ENCODE measurements at regions not wholly inside any gene's neighbourhood (a gene's known extent, or its start where the extent isn't known, plus 50 kb on each side); places are given as distances from the start of the nearest gene placed in this dataset.
"Not testable (repeated sequence)": the region's sequence is repeated elsewhere in the genome, so short reads cannot be mapped to it uniquely, and the experiment has no call there.

DNA sequence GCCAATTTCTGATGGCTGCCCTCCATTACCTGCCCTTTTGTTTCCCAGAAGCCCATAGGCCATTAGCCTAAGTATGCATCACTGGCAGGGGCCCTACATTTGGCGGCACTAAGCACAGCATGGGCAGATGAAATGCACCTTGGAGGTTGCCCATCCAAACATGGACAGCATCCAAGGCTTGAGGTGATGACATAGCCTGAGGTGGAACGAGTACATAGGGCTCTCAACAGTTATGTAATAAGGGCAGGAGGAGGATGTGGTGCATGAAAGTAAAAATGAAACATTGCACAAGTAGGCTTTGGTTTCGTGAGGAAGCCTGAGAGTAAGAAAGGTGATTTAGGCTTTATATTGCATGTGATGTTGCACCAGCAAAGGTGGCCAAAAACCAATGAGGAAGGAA, 148.1 kb downstream of the FAM76B start:
- peak; percentile 25 for DNase-seq

DNA sequence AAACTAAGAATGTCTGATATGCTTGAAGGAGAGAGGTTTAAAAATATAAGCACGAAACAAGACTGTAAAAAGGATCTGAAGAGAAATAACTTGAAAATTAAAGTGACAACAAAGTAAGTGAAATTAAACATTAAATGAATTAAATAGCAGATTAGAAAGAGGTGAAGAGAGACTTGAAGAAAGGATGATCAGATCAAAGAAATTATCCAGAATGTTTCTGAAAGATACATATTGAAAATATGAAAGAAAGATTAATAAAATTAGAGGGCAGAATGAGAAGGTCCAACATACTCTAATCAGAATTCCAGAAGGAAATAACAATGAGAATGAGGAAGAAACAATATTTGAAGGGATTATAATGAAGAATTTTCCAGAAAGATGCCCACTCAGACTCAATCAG, 151.1 kb downstream of the FAM76B start:
- DNase-seq: no peak

DNA sequence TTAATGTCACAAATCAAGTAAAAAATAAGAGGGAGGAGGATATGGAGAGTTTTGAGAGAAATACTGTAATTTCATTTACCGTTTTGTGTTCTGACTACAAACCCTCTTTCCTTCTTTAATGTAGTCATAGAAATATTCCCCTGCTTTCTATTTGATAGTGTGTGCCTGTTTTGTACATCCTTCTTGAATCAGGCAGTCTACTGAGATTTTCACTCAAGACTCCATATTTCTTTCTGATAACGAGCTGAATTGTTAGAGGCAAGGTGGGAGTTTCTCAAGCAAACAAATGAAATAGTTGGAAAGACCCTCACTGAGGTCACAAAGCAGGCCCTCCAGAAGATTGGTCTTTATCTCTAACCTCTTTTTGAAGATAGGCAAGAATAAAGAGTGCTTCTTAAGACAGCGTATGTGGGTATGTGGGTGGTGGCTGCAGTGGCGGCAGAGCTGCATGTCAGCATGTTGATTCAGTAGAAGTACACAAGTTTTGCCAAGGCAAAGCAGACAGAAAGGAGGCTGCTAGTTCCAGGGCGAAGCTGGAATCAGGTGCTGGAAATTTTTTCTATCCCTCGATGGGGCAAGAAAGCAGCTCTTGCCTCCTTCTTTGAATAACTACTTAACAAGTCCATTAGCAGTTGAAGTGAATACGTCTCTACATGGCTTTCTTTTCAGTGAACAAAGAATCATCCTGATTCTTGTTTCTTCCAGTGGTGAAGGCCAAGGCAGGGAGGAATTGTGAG, 164.2 kb downstream of the FAM76B start:
- no peak for DNase-seq

DNA sequence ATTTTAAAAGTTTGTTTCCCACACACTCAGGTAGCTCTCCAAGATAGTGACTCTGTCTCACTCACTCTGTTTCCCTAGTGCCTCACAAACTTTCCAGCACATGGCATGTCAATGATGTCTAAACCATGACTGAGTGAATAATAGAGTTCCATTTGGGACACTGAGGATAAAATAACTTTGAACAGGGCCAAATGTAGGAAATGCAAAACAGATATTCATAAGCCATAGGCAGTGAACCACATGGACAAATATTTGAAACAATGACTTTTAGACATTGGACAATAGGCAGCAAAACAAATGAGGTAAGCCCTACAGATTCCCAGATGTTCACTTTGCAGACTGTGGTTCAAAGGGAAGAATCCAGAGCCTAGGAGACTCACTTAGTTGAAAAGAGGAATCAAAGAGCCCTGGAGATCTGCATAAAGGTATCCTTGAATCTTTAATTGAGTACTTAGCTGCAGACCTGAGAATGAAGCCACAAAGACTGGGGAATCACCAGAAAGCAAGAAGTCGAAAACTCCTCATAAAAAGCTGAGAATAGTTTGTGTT, 173.3 kb downstream of the FAM76B start:
- no peak for DNase-seq

DNA sequence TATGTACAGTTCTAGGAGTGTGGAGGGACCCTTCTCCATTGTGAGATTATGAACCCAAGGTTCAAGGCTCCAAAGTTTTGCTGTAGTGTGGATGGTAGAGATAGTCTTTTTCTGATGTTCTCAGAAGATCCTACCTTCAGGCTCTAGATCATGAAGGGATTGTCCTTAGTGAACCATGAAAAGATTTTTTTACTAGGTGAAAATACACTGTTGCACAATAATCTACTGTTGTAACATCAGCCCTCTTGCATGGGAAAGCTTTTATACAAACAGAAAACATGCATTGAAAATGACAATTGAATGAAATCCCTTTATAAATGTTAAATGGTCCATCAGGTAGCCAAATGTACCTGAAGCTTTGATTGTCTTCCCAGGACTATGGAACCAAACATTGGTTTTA, 177.8 kb downstream of the FAM76B start:
- DNase-seq: no peak

DNA sequence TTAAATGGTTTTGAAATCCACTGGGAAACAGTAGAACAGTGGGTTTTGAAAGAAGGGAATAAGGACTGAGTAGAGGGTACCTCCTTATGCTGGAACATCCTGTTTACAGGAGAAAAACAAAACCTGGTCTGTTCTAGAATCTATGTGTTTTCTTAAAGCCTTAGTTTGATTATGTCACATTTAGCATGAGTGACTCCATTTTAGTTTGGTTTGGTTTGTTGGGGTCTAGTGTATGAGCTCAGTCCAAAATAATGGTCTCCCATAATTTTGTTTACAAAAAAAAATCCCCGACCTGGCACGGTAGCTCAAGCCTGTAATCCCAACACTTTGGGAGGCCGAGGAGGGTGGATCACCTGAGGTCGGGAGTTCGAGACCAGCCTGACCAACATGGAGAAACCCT, 179.4 kb downstream of the FAM76B start:
- not testable (repeated sequence) for DNase-seq

DNA sequence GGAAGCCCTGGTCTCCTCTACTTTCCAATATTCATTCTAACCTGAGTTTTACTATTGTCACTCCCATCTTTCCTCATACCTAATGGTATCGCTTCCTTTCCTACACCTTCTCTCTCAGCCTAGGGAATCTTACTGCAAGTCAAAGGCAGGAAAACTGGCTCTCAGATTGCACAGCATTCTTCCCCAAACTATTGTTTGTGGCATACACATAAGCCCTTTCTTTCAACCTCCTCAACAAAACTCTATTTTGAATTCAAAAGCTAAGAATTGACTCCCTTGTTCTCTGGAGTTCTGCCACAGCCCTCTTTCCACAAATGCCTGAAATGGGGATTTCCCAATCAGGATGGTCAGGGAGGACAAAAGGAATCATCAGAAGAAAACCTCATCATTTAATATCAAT, 181.5 kb downstream of the FAM76B start:
- DNase-seq: no peak

DNA sequence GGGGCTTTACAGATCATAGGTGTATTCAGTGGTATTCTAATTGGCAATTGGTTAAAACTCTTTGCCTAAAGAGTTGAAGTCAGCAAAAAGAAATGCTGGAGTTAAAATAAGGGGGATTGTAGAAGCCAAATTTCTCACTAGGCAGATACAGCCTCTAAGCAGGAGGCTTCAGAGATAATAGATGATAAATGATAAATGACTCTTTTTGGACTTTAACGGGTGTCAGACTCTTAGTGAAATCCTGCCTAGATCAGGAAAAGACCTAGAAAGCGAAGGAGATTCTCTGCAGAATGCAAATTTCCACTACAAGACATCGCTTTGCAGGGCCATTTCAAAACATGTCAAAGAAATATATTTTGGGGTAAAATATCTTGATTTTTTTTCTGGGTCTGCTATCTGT, 182.8 kb downstream of the FAM76B start:
- DNase-seq: no peak

DNA sequence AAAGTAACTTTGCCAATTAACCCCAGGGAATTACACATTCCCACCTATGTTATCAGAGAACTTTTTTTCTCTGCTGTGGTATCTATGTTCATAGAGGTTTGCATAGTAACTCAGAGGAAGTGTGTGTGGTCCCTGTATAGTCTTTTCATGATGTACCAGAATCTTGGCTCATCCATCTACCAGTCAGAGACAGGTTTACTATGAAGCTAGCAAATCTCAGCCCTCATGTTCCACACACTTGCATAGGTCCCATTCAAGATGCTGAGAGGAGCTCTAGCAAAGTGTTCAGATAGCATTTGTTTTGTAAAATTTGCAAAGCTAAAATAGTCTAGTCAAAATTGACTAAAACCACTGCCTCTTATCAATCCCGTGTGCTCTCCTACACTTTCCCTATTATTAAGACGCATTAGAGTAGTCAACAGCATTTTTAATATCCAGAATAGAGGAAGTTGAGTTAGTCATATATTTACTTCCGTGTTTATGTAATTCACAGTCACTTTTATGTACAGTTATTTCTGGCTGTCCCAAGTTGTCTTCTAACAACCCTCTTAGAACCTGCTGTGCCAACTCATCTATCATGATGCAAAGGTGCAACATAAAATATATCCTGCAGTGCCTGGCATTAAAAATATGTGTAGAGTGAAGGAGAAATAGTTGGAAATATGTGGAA, 184.2 kb downstream of the FAM76B start:
- DNase-seq: no peak

DNA sequence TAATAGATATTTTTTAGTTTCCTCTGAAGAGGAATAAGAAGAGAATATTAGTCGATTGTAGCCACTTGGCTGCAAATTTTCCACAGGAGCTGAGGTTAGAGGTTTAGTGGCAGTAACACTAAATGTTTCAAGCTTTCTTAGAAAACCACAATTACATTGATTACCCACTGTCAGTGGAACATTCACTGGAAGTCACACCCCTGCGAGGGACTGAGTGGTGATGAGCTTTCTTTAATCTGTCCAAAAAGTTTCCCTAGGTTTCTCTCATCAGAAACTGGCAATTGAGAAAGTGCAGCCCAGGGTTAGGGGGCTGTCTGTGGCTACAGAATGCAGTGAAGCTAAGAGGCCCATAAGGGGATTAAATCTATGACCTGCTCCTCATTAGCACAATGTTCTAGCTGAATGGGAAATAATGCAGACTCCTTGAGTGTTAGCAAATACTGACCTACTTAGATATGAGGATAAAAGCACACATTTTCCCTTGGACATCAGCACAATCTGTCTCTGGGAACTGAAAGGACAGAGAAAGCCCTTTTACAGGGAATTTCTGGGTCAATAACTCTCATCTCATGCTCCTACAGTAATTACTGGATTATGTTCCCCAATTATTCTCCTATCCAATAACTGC, 189.5 kb downstream of the FAM76B start:
- peak; percentile 78 for DNase-seq

DNA sequence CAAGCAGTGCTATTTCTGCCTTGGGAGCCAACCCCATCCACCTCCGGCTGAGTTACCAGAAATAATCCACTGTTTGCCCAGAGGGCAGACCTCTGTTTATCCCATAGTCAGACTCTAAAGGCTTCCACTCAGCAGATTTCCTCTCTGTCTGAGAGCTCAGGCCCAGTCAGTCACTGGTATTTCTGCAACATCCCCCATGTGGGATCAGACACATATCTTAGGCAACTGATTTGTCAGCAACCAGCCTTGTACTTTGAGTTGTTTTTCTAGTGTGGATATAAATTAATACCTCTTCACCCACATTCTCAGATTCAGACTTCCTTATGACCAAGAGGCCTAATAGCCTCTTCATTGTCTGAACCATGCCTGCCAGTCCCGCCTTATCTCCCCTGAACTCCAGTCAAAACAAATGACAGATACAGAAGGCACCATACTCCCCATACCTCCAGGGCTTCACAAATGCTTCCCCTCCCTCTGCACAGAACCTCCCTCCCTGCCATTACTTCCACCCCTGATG, 193.6 kb downstream of the FAM76B start:
- DNase-seq: peak; percentile 46

DNA sequence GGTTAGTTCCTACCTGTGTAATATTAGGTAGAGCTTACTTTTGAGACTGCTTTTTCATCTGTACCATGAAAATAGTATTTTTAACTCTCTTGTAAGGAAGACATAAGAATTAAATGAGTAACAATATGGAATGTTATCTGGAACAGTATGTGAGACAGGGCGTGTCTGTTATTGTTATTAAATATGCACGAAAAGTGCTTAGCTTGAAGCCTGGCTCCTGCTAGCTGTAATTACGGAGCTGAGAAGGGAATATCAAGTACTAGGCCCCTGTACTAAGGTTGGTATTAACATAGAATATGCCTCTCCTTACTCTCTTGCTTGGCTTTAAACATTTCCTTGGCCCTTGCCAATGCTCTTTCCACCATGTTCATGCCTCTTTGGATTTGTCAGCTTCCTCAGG, 194.0 kb downstream of the FAM76B start:
- no peak for DNase-seq

DNA sequence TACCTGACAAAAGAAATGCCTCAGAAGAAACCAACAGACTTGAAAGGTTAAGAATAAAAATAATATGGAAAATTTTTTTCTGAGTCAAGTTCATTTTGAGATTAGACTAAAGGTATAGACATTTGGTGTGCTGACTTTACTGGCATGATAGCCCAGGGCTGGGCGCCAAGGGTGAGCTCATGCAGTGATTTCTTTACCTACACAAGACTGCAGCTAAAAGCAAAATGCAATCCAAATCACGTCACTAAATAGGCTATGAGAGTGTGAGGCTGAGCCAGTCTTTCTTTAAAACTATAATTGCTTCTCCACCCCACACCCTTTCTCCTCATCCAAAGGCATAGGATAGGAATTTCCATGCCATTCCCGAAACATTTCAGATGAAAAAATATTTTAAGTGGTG, 196.5 kb downstream of the FAM76B start:
- DNase-seq: peak; percentile 67

DNA sequence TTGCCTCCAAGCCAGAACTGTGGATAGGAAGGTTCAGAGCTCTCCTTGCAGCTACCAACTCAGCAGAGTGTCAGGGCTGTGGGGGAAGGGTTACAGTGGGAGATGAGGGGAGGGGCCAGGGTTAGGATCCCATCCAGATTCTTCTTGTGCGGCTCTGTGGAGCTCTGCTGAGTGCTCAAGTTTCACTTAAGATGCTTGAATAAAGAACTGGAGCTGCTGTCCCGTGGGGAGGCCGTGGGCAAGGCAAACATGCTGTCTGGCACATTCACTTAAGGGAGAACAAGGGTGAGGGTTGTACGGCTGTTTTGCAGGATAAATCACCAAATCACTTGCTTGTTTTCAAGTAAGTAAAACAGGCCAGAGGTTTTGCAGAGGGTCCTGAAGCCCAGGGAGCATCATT, 197.1 kb downstream of the FAM76B start:
- DNase-seq: peak; percentile 66

DNA sequence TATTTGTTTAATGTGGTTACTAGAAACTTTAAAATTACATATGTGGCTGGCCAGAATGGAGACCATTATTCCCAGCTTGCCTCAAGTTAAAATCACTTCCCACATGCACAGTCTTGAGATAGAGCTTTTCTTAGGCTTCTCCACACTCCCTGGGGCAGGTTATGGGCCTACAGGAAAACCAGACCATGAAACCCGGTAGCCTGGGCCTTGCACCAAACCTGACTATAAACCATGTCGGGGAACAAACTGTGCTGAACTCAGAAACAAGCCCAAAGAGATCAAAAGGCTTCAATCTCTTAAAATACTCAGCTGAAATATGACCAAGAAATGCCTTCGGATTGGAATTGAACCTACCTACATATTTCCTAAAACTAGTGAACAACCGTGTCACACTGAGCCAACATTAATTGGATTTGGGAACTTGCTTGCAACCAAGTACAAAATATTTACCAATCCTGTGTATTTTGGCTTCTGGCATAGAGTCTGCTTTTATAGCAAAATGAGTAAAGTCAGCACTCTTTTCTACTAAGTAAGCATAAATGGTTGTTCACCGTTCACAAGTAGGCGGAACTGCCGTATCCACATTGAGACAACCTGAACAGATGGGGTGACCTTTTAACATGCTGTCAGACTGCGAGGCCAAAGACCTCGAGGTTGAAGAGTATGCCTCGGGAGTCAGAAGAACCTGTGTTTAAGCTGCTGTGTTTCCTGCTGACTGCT, 199.5 kb downstream of the FAM76B start:
- DNase-seq: no peak

DNA sequence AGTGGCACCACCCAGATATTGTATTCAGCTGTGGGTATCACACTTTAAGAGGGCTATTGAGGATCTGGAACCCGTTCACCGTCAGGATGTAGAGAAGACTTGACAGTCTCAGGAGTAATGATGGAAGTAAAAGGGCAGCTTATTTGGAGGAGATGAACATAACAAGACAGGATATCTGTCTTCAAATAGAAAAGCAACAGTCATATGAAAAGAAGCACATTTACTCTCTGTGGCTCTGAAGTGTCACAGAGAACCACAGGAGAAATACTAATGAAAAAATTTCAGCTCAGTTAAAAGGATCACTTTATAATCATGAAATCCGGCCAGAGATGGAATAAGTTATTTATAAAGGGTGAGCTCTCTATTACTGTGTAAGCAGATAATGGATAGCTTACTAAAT, 200.8 kb downstream of the FAM76B start:
- no peak for DNase-seq

DNA sequence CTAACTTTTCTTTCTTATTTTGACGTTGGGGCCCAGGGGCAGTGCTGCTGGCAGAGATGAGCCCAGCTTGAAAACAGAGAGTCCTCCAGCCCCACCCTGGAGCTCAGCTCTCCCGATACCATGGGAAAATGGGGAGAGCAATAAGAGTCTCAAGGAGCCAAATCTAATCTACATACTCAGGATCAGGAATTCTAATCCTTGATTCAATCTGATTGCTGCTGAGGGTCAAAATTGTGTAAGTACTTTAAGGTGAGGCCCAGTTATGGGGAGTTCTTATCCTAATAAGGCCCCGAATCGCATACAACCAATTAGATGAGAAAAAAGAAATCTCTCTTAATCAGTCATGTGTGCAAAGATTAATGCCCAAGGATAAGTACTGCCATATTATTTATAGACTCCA, 202.9 kb downstream of the FAM76B start:
- DNase-seq: no peak

DNA sequence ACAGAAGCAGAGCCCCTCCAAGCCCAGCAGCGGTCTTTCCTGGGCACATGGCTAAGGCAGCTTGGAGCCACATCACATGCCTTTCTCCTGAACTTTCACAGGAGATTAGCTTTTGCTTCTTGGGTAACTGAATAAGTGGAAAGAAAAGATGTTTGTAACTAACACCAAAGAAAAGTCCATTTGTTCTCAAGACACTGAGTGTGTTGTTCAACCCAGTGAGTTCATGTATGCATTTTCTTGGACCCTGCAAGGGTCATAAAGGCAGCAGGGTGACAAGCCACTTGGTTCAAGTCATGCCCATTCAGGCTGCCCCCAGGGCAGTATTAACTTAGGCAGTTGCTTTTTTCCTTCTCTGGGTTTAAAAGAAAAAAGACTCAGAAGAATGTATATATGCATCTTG, 203.4 kb downstream of the FAM76B start:
- DNase-seq: no peak

DNA sequence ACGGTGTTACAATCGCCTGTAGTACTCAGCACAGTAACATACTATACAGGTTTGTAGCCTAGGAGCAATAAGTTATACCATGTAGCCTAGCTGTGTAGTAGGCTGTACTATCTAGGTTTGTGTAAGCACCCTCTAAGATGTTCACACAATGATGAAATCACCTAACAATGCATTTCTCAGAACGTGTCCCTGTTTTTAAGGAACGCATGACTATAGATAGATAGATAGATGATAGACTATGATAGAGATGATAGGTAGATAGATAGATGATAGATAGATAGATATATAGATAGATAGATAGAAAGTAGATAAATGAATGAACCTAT, 203.9 kb downstream of the FAM76B start:
- no peak for DNase-seq

DNA sequence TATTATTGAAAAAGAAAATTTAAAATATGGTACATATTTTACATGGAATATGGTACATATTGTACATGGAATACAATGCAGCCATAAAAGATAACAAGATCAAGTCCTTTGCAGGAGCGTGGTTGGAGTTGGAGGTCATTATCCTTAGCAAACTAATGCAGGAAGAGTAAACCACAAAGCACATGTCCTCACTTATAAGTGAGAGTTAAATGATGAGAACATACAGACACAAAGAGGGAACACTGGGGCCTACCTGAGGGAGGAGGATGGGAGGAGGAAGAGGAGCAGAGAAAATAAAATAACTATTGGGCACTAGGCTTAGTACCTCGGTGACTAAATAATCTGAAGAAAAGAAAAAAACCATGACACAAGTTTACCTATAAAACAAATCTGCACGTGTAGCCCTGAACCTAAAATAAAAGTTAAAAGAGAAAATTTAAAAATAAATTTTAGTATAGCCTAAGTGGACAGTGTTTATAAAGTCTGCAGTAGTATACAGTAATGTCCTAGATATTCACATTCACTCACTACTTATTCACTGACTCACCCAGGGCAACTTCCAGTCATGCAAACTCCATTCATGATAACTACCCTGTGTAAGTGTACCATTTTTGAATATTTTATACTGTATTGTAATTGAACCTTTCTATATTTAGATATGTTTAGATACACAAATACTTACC, 204.4 kb downstream of the FAM76B start:
- no peak for DNase-seq

DNA sequence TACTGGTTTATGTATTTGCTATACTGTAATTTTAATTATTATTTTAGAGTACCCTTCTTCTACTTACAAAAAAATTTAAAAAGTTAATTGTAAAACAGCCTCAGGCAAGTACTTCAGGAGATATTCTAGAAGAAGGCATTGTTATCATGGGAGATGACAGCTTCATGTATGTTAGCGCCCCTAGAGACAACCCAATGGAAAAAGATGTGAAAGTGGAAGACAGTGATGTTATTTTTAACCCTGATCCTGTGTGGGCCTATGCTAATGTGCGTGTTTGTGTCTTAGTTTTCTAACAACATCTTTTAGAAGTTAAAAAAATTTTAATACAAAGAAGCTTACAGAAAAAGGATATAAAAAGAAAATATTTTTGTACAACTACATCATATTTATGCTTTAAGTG, 205.0 kb downstream of the FAM76B start:
- no peak for DNase-seq

DNA sequence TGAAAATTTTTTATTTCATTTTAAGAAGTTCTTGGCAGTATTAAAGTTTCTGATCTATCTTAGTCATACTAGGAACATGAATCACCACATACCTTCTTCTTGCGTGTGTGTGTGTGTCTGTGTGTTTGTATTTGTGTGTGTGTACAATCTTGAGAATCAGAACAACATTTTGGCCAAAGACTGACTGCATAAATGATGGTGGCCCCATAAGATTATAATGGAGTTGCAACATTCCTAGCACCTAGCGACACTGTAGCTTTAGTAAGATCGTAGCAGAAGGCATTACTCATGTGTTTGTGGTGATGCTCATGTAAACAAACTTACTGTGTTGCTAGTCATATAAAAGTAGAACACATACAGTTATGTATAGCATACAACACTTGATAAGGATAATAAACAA, 205.4 kb downstream of the FAM76B start:
- no peak for DNase-seq
